Stimulated activated CD8-positive, alpha-beta memory T cell treated with anti-CD3 and anti-CD28 coated beads, Interleukin-4, amount 100 ng/mL, for 48 hours (primary cell): ENCODE measurements at regions not wholly inside any gene's neighbourhood (a gene's known extent, or its start where the extent isn't known, plus 50 kb on each side); places are given as distances from the start of the nearest gene placed in this dataset.
"Not testable (repeated sequence)": the region's sequence is repeated elsewhere in the genome, so short reads cannot be mapped to it uniquely, and the experiment has no call there.

Source experiments
- DNase-seq: peaks from one replicate; pipeline ENCODE4 v3.0.0-alpha.2; 2020

DNA sequence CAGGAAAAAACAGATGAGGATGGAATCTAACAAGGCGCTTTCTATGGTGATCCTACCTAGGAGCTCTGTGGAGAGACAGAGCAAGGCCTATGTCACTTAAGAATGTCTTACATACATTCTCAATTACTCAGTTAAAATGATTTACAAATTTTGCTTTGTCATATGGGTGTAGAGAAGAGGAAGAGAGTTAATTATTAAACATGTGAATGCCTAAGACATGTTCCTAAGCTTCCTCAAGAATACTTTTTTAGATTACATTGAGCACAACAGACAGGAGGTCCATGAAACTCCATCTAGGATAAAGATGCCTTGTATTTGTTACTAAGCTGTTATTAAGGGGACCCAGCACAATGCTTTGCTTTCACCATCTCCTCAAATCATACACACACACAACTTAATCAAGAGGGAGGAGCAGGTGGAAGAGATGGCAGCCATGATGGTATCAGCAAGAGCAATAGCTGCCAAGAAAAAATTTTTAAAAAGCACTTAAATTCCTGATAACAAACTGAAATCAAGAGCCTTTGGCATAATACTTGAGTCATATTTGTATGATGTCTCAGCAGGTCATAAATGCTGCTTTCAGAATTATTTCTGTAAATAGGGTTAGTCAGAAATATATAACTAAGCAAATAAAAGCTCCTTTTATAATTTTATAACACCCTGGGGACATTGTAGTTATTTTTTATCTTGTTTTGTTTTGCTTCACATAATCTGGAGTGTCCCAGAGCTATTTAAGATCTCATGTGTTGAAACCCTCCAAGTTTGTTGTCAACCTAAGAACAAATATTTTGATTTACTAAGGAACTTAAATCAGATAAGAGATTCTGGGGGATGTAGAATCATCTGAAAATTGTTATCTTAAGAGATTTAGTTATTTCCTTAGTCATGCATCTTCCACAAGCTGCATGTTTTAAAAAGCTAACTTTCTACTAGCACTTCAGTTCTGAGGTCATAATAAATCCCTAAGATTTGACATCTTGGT, 70.0 kb upstream of the CD2AP start:
- DNase-seq = no peak

- DNase-seq = peak; percentile 27
Observed at GRCh38 chr6:47413752-47414422, 63.7 kb upstream of the CD2AP start.

DNA sequence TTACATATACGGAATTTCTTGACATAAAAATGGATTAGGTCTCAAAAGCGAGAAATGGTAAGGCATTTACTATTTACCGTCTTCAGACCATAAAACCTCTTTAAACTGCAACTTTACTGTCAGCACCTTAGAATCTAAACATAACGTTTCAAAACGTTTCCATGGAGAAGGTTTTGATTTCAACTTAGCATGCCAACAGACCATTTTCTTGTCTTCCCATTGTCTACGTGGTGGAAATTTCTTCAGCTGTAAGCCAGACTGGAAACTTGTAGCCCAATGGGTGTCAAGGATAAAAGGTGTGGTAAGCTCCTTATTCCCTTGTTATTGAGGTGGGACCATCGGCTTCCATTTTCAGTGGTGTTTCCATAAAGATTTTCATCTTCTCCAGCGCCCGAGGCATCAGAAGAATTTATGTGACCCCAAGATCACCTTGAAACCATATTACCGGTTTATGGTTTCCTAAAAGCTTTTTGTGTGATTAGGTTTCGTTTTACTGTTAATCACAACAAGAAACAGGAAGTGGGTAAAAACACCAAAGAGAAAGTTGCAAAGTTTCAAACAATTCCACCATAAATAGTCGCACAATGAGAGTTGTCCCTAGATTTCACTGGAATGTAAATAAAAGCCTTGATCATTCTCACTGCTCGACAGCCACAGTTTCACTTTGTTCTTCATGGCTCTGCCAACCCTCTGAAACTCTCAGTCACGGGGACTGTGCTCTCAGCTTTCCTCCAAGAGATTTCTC, 63.0 kb upstream of the CD2AP start:
- DNase-seq = no peak

DNA sequence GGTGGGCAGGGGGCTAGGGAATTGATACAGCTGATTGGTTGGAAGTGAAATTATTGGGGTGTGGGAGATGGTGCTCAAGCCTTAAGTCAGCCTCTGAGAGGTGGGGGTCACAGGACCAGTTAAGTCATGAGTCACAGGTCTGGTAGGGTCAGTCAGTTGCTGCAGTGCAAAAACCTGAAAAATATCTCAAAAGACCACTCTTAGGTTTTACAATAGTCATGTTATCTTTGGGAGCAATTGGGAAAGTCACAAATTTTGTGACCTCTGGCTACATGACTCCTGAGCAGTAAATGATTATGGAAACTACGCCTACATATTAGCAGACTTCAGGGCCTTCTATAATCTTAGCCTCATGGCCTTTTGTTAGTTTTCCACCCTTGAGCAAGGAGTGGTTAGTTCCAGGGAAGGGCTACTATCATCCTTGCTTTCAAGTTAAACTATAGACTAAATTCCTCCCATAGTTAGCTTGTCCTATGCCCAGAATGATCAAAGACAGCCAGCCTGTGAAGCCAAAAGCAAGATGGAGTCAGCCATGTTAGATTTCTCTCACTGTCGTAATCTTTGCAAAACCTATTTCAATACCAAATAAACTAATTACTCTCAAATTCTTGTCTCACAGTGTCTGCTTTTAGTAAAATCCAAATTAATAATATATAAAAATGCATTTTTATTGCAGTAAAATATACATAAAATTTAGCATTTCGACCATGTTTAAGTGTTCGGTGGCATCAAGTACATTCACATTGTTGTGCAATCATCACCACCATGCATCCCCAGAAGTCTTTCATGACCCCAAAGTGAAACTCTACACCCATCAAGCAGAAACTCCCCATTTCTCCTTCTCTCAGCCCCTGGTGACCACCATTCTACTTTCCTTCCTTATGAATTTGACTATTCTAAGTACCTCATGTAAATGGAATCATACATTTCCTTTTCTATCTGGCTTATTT, 60.9 kb upstream of the CD2AP start:
- no peak for DNase-seq

DNA sequence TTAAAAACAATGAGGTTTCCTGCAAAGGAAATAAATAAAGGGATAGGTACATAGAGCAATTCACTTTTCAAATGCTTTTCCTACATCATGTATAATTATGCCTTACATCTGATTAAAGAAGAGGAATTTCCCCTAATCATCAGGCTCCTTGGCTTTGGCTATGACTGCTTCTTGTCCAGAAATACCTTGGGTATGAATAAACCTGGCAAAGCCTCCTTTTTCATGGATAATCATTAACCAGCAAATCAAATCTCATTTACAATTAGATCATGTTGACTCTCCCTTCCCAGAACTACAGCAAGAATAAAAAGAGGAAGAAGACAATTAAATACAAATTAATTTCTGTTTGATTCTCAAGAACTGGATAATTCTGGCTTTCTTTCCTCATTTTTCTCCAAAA, 58.0 kb upstream of the CD2AP start:
- no peak for DNase-seq

DNA sequence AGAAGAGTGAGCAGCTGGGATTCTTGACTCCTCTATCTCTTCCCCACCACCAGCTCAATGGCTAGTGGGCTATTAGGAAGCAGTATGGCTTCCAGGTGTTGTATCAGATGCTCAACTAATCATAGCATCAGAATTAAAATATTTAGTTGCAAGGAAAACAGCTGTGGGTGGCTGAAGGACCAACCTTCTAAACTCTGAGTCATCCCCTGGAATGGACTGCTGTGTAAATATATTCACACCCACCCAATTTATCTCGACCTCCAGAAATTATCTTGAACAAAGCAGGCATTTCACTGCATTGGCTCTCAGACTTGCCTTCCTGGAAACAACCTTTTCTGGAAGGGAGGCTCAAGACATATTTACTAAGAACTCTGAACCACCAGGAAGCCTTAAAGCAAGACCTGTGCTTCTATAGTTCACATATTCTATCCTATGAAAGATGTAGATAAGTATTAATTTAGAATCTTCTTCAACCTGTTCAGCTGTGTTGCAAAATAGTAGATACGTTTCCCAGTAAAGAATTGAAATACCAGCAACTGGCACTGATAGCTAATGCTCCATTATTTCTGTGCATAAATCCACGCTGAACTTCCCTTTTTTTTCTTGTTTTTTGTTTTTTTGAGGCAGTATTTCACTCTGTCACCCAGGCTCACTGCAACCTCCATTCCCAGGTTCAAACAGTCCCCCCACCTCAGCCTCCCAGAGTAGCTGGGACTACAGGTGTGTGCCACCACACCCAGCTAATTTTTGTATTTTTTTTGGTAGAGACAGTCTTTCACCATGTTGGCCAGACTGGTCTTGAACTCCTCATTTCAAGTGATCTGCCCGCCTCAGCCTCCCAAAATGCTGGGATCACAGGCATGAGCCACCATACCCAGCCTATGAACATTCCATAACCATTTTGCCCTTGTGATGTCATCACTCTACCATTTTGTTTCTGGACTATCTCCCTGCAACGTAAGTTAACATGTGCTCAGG, 56.9 kb upstream of the CD2AP start:
- no peak for DNase-seq

GRCh38 chr6:47423079-47423478, 54.5 kb upstream of the CD2AP start:
- DNase-seq = no peak

- DNase-seq = no peak
Observed at GRCh38 chr6:47424436-47424836, 53.2 kb upstream of the CD2AP start.

- DNase-seq = not testable (repeated sequence)
Observed at GRCh38 chr6:47425724-47426123, 51.9 kb upstream of the CD2AP start.

DNA sequence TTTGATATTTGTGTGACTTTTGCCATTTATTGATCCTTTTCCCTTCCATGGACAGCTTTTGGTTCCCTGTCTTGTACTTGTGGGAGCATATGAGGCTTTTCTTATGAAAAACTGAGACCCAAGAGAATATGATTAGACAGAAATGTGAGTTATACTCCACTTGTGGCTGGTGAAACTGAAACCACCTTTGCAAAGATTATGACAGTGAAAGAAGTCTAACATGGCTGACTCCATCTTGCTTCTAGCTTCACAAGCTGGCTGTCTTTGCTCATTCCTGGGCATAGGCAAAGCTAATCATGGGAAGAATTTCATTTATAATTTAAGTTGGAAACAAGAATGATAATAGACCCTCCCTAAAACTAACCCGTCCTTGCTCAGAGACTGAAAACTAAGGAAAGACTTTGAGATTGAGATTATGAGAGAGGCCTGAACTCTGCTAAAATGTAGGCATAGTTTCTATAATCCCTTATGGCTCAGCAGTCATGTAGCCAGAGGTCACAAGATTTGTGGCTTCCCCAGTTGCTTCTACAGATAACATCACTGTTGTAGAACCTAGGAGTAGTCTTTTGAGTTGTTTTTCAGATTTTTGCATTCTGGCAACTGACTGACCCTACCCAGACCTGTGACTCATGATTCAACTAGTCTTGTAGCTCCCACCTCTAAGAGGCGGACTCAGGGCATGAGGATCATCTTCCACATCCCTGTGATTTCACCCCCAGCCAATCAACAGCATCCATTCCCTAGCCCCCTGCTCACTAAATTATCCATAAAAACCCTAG, 50.9 kb upstream of the CD2AP start:
- no peak for DNase-seq

- no peak for DNase-seq
Observed at GRCh38 chr6:47427680-47428079, 49.9 kb upstream of the CD2AP start.
